Thoracic aorta (tissue), 2 donors: ENCODE measurements at regions not wholly inside any gene's neighbourhood (a gene's known extent, or its start where the extent isn't known, plus 50 kb on each side); places are given as distances from the start of the nearest gene placed in this dataset.

ENCODE experiments used
- ATAC-seq: fragments of 150-250 bp; one replicate; pipeline ENCODE4 v1.8.0; 2017; ENCODE audit warnings: low read depth; ENCODE audit not compliant: insufficient number of reproducible peaks, low FRiP score
- DNase-seq: peaks from one replicate; pipeline ENCODE4 v3.0.0-alpha.2; 2020; ENCODE audit warnings: low spot score
- H3K27ac ChIP-seq, 2 donors: fragments of 200-600 bp; sonication (generic); 1 replicate in 1 of 2; 2 replicates in 1 of 2; pipeline ENCODE4 v1.5.1; 2016; ENCODE audit warnings: mild to moderate bottlenecking in 2 of 2, moderate library complexity in 2 of 2
- H3K27me3 ChIP-seq: fragments of 200-600 bp; sonication (generic); replicated peaks from 2 replicates; pipeline ENCODE4 v1.6.0; 2016; ENCODE audit warnings: mild to moderate bottlenecking; ENCODE audit not compliant: insufficient read depth
- H3K36me3 ChIP-seq: fragments of 200-600 bp; sonication (generic); one replicate; pipeline ENCODE4 v1.5.1; 2016
- H3K4me1 ChIP-seq, 2 donors: fragments of 200-600 bp; sonication (generic); 1 replicate in 1 of 2; 2 replicates in 1 of 2; pipeline versions ENCODE4 v1.5.1 to v1.6.0; 2016; ENCODE audit warnings: low read depth in 2 of 2, mild to moderate bottlenecking in 1 of 2; ENCODE audit not compliant: control insufficient read depth in 1 of 2
- H3K4me3 ChIP-seq: fragments of 200-600 bp; sonication (generic); 2 replicates; pipeline ENCODE4 v1.5.1; 2016; ENCODE audit warnings: mild to moderate bottlenecking
- H3K9me3 ChIP-seq: fragments of 200-600 bp; sonication (generic); 2 replicates; pipeline ENCODE4 v1.5.1; 2016
- TF ChIP-seq, protein P1 (sequence below): fragments of 200-600 bp; sonication (generic); IDR thresholded peaks from one replicate; pipeline ENCODE4 v1.5.1; 2019; ENCODE audit warnings: antibody characterized with exemption

GRCh38 chr3:178044320-178044719, 491.9 kb upstream of the KCNMB2 start:
- no peak overlapping the region for H3K27ac ChIP-seq
- no peaks in the 10 kb centered on the region for H3K36me3 ChIP-seq
- no peaks in the 10 kb centered on the region for H3K27me3 ChIP-seq
- ATAC-seq (no peak), DNase-seq (no peak)
- no peak overlapping the region for H3K4me3 ChIP-seq
- H3K9me3 ChIP-seq = no peaks in the 10 kb centered on the region
- TF ChIP-seq, protein P1, sequence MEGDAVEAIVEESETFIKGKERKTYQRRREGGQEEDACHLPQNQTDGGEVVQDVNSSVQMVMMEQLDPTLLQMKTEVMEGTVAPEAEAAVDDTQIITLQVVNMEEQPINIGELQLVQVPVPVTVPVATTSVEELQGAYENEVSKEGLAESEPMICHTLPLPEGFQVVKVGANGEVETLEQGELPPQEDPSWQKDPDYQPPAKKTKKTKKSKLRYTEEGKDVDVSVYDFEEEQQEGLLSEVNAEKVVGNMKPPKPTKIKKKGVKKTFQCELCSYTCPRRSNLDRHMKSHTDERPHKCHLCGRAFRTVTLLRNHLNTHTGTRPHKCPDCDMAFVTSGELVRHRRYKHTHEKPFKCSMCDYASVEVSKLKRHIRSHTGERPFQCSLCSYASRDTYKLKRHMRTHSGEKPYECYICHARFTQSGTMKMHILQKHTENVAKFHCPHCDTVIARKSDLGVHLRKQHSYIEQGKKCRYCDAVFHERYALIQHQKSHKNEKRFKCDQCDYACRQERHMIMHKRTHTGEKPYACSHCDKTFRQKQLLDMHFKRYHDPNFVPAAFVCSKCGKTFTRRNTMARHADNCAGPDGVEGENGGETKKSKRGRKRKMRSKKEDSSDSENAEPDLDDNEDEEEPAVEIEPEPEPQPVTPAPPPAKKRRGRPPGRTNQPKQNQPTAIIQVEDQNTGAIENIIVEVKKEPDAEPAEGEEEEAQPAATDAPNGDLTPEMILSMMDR = no peak
- no peaks in the 10 kb centered on the region for H3K4me1 ChIP-seq

DNA sequence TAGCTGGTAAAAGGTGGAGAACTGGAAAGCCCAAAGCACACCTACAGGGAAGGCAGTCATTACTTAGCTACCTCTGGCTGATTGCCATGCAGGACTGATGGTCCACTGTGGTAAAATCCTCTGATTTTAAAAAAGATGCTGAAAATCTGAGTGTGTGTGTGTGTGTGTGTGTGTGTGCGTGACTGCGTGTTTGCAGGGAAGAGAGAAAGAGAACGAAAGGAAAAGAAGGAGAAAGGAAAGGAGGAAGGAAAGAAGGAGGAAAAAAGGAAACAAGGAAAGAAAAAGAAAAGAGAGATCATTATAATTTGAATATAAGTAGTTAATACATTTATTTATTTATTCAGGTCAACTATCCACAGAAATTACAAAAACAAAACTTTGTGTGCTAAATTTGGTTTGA, 488.7 kb upstream of the KCNMB2 start:
- Histone ChIP-seq H3K4me3 (no peak overlapping the region), H3K27ac (no peak overlapping the region), H3K36me3 (no peaks in the 10 kb centered on the region), H3K9me3 (no peaks in the 10 kb centered on the region), H3K27me3 (no peaks in the 10 kb centered on the region), H3K4me1 (no peaks in the 10 kb centered on the region)
- TF ChIP-seq, protein P1 = no peak
- DNase-seq (no peak), ATAC-seq (no peak)

DNA sequence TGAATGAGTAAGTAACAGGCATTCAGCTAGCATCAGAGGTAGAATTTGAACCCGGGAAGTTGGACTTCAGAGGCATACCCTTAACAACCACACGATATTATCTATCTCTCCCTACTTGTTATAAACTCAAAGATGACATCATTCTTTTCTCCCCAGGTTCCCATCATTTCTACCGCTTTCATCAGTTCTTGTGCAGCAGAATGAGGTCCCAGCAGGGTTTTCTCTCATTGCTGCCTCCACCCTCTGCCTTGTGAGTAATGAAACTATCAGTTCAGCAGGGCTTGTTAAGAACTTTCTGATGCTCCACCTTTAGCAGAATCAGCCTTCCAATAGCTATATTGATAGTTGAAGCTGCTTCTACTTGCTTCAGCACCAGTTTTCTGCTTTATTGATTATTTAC, 487.5 kb upstream of the KCNMB2 start:
- Histone ChIP-seq H3K36me3 (no peaks in the 10 kb centered on the region), H3K27me3 (no peaks in the 10 kb centered on the region), H3K4me1 (no peaks in the 10 kb centered on the region), H3K27ac (no peak overlapping the region), H3K9me3 (no peaks in the 10 kb centered on the region), H3K4me3 (no peak overlapping the region)
- DNase-seq = no peak
- no peak for ATAC-seq
- TF ChIP-seq, protein P1 = no peak

GRCh38 chr3:178054471-178054870, 481.8 kb upstream of the KCNMB2 start:
- Histone ChIP-seq H3K27me3 (no peaks in the 10 kb centered on the region), H3K36me3 (no peaks in the 10 kb centered on the region), H3K4me1 (peaks cover 0 to 11% of the 10 kb centered on the region in 2 donors), H3K9me3 (no peaks in the 10 kb centered on the region), H3K4me3 (no peak overlapping the region), H3K27ac (no peak overlapping the region)
- DNase-seq = no peak
- TF ChIP-seq, protein P1 = no peak
- no peak for ATAC-seq

GRCh38 chr3:178055939-178056338, 480.3 kb upstream of the KCNMB2 start:
- Histone ChIP-seq H3K27ac (no peak overlapping the region), H3K4me3 (no peak overlapping the region), H3K4me1 (peaks cover 3 to 25% of the 10 kb centered on the region in 2 donors), H3K27me3 (no peaks in the 10 kb centered on the region), H3K9me3 (no peaks in the 10 kb centered on the region), H3K36me3 (no peaks in the 10 kb centered on the region)
- TF ChIP-seq, protein P1 = no peak
- DNase-seq = no peak
- ATAC-seq = no peak
